HG02623 (cell line): ENCODE measurements at regions not wholly inside any gene's neighbourhood (a gene's known extent, or its start where the extent isn't known, plus 50 kb on each side); places are given as distances from the start of the nearest gene placed in this dataset.

Experiments used
- ATAC-seq: cut with Tn5 transposase; IDR thresholded peaks from one replicate; pipeline ENCODE4 v1.9.1; 2021; ENCODE audit warnings: moderate library complexity; ENCODE audit not compliant: unreplicated experiment

DNA sequence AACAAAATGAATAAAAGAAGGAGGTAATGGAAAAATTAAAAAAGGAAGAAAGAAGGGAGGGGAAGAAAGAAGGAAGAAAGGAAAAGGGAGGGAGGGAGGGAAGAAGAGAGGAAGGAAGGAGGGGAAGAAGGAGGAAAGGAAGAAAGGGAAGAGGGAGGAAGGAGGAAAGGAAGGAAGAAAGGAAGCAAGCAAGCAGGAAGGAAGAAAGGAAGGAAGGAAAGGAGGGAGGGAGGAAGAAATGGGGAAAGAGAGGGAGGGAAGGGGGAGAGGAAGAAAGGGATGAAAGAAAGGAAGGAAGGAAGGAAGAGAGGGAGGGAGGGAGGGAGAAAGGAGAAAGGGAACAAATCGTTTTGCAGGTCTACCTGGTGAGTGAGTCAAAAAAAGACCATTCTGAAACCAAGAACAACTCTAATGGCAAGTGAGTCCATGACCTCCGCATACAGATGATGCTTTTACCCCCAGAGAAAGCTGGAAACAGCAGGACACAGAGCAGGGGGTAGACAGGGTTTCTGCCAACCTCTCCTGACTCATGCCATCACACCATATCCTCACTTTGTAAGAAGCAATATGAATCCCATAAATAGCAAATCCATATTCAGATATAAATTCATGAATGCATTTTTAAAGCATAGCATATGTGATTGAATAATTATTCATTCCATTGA, 1112.9 kb upstream of the AUTS2 start:
- no peak for ATAC-seq

DNA sequence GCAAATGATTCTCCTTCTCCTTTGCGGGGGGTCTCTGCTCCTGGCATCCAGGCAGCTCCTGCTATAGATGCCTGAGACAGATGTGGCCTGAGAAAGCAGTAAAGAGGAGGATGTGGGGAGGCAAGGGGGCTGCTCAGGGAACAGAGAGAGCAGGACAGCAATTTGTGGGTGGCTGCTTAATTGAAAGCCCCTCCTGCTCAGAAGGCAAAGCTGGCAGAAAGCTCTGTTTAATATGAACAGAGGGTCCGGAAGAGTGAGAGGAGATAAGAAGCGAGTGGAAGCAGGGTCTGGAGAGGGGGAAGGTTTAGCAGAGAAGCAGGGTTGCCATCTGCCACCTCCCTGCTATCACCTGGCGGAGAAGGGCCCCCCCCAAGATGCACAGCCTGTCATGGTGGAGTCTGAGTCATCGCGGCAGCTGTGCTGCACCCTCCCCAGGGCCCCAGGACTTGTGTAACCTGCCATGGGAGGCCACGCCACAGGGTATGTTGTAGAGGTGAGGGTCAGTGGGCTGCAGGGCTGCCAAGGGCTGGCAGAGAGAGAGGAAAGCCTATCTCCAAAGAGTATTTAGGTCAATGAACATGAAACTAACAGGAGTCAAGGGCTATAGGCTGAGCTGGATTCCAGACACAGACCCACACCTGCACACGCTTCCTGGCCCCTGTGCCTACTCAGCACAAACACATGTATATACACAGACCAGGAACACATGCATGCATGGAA, 1109.8 kb upstream of the AUTS2 start:
- no peak for ATAC-seq

DNA sequence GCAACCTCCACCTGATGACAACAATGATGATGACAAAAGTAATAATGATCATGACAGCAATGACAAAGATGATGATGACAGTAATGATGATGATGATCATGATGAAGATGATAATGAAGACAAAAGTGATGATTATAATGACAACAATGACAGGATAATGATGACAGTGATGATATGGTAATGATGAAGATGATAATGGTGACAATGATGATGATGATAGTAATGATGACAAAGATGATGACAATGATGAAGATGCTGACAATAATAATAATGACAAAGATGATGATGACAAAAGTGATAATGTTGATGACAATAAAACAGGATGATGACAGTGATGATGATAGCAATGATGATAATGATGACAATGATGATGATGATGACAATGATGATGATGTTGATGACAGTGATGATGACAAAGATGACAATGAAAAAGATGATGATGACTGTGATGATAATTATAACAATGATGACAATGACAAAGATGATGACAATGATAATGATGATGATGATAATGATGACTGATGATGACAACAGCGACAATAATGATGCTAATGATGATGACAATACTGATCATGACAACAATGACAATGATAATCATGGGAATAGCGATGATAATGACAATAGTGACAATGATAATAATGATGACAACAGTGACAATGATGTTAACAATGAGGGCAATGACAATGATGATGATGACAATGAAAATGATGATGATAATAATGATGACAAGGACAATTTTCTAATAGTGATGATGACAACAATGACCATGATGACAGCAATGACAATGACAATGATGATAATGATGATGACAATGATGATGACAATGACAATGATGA, 1106.5 kb upstream of the AUTS2 start:
- no peak for ATAC-seq

DNA sequence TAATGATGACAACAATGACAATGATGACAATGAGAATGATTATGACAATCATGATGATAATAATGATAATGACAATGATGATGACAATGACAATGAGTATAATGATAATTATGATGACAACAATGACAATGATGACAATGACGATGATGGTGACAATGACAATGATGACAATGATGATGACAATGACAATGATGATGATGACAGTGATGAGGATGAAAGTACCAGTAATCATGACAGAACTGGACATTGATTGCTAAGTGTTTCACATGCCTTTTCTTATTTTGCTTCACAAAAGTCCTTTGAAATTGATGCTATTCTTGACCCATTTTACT, 1106.0 kb upstream of the AUTS2 start:
- ATAC-seq = no peak

DNA sequence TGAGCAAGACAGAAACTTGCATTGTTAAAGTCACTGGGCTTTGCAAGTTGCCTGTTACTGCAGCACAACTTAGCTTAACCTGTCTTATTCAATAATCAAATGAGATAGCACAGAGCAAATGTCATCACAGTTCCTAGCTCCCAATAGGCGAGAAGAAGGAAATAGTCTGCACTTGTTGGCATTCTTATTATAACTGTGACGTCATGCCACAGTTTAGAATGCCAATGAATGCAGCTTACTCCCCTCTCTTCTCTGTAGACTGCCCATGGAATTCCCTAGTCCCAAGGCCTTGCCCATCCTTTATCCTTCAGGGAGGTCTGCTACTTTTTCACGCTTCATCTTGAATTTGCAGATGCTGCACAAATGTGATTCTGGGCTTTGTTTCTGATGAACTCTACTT, 1094.9 kb upstream of the AUTS2 start:
- no peak for ATAC-seq

DNA sequence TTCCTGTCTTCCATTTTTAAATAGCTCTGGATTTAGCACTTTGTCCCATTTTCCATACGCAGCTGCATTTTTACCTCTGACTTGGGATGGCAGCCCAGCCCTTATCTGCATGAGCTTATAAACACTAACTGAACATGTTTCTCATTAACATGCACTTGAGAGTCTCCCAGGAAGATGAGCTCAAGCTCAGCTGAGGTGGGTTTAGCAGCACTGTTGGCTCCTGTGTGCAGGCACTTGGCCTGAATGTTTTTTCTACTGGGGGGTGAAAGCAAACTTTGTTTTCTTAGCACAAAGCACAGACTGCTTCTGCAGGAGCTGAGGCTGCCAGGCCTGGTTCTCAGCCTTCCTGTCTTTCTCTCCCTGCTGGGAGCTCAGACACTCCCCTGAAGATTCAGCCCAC, 1093.6 kb upstream of the AUTS2 start:
- no peak for ATAC-seq

DNA sequence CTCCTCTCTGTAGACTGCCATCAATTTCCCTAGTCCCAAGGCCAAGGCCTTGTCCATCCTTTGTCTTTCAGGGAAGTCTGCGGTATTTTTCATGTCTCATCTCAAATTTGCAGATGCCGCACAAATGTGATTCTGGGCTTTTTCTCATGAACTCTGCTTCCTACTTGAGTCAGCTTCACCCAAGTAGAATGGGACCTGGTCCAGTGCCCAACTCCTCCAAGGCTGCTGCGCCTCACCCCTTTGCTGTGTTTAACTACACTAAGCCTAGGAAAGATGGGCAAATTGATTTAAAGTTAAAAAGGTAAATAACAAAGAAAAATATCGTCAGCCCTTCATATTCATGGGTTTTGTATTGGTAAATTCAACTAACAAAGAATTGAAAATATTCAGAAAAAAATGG, 1092.6 kb upstream of the AUTS2 start:
- no peak for ATAC-seq

DNA sequence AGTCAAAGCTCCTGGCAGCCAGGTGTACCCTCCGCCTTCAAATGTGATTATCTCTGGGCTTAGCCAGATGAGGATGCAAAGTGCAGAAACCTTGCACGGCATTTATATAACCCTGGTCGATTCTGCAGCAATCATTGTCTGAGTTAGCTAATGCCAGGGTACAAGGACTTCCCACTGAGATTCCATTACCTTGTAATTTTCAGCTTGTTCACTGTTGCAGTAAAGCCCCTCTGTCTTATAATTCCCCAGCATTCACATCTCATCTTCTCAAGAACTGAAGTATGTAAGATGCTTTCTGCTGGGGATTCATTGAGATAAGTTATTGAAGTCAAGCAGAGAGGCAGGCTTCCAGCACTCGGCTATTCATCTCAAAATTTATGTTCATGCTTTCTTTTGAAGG, 1090.6 kb upstream of the AUTS2 start:
- ATAC-seq = no peak

DNA sequence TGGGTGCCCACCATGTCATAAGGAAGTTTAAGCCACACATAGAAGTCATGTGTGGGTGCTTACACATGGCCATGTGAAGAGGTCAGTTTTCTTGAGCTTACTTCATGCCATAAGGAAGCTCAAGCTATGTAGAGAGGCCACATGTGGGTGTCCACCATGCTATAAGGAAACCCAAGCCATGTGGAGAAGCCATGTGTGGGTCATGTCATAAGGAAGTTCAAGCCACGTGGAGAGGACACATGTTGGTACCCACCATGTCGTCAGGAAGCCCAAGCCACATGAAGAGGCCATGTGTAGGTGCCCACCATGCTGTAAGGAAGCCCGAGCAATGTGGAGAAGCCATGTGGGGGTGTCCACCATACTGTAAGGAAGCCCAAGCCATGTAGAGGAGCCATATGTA, 1089.2 kb upstream of the AUTS2 start:
- no peak for ATAC-seq

DNA sequence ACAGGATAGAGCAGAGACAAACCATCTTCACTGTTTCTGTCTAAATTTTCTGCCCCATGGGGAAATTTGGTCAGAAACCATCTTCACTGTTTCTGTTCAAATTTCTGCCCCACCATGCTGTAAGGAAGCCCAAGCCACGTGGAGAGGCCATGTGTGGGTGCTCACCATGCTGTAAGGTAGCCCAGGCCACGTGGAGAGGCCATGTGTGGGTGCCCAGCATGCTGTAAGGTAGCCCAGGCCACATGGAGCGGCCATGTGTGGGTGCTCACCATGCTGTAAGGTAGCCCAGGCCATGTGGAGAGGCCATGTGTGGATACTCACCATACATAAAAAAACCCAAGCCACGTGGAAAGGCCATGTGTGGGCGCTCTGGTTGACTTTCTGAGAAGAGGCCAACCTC, 1088.7 kb upstream of the AUTS2 start:
- ATAC-seq = no peak

DNA sequence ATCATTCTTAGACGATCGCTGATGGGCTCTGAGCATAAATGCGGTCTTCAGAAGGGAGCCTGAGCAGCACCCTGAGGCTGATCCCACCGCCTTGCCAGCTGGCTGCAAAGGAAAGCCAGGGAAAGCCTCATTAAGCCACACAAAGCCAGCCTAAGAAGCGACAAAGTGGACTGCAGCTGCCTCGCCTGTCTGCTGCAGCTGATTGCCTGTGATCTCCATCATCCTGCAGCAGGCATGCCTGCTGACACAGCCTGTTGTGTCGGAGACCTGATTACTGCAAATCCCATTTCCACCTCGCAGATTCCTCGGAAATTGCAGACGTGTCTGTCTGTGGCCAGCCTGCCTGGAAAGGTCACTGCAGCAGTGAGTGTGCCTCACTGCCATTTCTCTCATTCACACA, 1087.0 kb upstream of the AUTS2 start:
- no peak for ATAC-seq

DNA sequence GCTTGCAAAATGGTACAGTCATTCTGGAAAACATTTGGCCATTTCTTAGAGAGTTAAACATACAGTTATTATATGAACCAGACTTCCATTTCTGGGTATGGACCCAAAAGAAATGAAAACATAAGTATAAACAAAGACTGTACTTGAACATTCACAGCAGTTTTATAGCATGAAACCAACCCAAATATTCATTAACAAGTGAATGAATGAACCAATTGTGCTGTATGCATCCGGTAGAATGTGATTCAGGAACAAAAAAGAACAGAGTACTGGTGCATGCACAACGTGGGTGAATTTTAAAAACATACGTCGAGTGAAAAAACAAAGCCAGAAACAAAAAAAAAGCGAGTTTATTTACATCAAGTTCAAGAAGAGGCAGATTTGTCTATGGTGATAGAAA, 1085.8 kb upstream of the AUTS2 start:
- no peak for ATAC-seq

DNA sequence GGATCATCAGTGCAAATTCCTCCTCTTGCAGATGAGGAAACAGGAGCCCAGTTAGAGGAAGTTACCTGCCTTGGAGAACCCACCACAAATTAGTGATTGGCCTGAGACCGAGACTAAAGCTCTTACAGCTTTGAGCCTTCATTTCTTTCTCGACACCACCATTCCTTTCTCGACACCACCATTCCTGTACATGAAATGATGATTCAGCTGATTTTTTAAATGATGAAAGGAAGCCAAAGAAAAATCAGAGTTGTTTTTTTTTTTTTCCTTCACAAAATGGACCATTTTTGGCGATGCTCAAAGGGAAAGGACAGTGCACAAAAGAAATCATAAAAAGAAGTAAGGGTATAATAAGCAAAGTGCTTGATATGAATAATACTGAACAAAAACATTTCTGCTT, 1080.2 kb upstream of the AUTS2 start:
- ATAC-seq = no peak

DNA sequence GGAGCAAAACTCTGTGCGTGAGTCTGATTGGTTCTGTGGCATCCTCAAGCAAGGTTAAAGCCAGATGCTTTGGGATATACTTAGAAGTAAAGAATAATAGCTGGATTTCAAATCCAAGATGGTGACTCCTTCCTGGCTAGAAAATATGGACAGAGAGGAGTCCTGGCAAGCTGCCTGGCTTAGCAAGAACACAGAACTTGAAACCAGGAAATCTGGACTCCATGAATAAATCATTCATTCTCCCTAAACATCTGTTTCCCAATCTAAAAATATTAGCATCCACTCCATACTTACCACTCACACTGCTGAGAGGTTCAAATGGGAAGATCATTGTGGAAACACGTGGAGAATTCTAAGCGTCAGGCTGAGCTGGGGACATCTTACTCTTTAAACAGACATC, 1074.1 kb upstream of the AUTS2 start:
- no peak for ATAC-seq

DNA sequence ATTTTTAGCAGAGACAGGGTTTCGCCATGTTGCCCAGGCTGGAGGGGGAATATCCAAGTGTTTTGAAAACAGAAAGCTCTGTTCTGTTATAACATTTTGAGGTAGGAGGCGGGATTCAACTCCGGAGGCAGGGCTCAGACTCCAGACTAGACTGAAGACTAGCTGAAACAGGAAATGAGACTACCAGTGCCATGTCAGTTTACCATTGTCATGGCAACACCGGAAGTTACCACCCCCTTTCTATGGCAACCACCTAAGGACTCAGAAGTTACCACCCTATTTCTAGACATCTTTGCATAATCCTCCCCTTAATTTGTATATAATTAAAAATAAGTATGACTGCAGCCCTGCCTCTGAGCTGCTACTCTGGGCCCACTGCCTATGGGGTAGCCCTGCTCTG, 1069.1 kb upstream of the AUTS2 start:
- no peak for ATAC-seq

DNA sequence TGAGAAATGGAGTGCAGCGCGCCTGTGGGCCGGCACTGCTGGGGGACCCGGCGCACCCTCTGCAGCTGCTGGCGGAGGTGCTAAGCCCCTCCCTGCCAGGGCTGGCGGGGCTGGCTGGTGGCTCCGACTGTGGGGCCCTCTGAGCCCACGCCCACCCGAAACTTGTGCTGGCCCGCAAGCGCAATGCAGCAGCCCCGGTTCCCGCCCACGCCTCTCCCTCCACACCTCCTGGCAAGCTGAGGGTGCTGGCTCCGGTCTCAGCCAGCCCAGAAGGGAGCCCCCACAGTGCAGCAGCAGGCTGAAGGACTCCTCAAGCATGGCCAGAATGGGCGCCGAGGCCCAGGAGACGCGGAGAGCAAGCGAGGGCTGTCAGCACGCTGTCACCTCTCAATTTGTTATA, 1063.0 kb upstream of the AUTS2 start:
- no peak for ATAC-seq

DNA sequence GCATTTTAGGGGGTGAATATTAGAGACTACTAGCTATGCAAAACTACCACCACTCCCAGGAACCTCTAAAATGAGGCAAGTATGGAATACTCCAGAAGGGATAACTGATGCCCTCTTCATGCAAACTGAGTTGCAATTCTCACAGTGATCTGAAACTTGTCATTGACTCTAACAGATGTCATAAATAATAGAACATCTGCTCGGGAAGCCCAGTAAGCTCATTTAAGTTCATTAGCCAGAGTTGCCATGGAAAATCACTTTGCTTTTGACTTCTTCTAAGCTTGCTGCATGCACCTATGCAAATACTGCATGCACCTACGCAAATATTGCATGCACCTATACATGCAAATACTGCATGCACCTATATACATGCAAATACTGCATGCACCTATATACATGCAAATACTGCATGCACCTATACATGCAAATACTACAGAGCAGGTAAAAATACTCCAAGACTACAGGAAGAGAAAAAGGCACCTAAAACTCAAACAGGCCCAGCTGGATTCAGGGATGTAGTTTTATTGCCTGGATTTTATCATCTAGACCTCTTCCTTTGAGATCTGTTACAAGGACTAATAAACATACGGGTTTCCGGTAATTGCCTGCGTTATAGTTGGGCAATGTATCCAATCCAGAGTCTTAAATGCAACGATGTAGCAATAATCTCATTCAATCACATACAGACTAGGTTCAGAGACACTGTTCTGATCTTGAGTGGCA, 1061.1 kb upstream of the AUTS2 start:
- no peak for ATAC-seq

DNA sequence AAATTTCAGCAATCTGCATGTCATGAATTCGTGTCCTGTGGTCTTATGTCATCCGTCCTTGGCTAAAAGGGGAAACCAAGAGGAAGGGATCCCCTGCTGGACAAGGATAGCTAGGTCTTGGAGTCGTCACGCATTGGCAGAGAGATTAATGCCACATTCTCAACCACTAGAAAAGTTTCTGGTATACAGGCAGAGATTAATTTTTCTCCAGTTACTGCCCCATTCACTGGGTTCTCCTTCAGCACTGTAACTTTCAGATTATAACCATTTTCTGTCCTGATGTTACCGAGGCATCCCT, 1060.6 kb upstream of the AUTS2 start:
- no peak for ATAC-seq

DNA sequence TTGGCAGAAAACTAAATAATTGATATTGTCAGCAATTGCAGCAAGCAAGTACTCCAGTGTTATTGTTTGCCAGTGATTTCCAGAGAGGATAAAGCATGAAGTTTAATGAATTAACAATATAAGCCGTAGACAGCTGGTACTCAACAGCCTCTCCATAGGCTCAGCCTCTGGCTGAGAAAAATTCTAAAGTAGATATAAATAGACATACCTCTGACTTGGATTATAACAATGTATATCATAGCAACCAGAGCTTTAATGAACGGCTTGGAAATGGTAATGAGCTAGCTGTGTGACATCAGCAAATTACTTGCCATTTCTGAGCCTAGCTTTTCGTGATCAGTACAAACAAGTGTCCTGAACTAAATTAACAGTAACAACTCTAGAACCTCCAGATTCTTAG, 1055.4 kb upstream of the AUTS2 start:
- no peak for ATAC-seq

DNA sequence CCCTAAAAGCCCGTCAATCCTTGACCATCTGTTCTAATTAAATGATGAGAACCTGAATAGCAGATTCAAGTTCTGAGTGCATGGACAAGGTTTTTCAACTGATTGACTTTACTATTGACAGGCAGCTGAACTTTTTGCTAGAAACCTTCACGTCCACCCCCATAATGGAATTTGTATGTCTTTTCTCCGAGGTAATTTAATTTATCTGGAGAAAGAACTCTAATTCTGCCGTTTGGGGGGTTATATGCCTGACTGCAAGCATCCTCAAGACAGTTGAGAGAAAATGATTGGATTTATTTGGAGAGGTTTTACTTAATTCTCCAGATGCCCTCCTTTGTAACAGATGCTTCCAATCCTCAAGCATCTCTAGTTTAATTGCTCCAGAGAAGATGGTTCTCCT, 1053.4 kb upstream of the AUTS2 start:
- no peak for ATAC-seq

DNA sequence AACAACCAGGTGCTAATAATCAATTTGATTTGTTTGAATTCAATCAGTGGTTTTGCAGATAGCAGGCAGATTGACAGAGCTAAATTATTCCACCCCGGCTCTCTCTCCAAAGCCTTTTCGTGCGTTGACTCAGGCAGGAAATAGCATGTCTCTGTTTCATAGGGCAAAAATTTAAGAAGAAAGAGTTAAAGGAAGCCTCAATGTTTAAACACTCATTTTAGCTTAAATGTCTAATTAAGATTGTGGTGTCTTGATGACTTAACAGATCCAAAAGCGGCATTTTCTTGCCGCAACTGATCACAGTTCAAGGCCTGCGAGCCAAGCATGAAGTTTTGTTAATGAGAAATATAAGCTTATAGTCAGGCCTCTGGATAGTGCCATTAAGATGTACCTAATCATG, 1051.1 kb upstream of the AUTS2 start:
- ATAC-seq = no peak

DNA sequence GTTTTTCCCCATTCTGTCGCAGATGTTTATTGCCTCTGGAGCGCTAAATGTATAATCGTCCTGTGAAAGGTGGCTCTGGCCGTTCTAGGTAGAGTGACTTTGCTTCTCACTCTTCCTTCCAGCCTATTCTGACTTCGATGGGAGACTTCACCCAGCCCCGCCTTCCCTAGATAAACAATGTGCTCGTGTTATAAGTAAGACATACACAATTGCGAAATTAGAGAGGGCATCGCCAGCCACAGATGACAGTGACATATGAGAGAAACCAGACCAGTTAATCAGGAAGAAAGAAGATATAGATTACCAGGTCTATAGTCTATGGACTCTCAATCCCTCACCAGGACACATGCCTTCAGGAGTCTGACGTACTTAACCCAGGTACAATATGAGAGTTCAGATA, 1050.5 kb upstream of the AUTS2 start:
- ATAC-seq = no peak
